SK-N-SH (cell line): ENCODE measurements at regions not wholly inside any gene's neighbourhood (a gene's known extent, or its start where the extent isn't known, plus 50 kb on each side); places are given as distances from the start of the nearest gene placed in this dataset.

Experiments
- ELF1 ChIP-seq: IDR thresholded peaks from 2 replicates; pipeline ENCODE4 v1.4.0; 2012
- EZH2phosphoT487 ChIP-seq: fragments of 200-600 bp; sonication (generic); IDR thresholded peaks from 2 replicates; pipeline ENCODE4 v1.6.1; 2017; ENCODE audit warnings: low read depth, mixed run types, mild to moderate bottlenecking, antibody characterized with exemption, moderate library complexity, borderline replicate concordance
- JUND ChIP-seq: IDR thresholded peaks from 2 replicates; pipeline ENCODE4 v1.4.0; 2012
- MXI1 ChIP-seq: IDR thresholded peaks from 2 replicates; pipeline ENCODE4 v1.6.1; 2012; ENCODE audit warnings: mild to moderate bottlenecking, low read depth, low read length, improper control_type of control experiment
- NFIC ChIP-seq: IDR thresholded peaks from 2 replicates; pipeline ENCODE4 v1.4.0; 2012; ENCODE audit warnings: borderline replicate concordance
- NRF1 ChIP-seq: IDR thresholded peaks from 2 replicates; pipeline ENCODE4 v1.6.1; 2012; ENCODE audit warnings: low read depth, mild to moderate bottlenecking, low read length
- TF ChIP-seq, protein P1 (sequence below): fragments of 150-350 bp; IDR thresholded peaks from 2 replicates; pipeline ENCODE4 v1.6.1; 2017; ENCODE audit warnings: antibody characterized with exemption, low read length, low read depth, borderline replicate concordance
- TF ChIP-seq, protein P2 (sequence below): IDR thresholded peaks from 2 replicates; pipeline ENCODE4 v1.6.1; 2012; ENCODE audit warnings: mild to moderate bottlenecking, low read depth, low read length, moderate library complexity
- TF ChIP-seq, protein P3 (sequence below): IDR thresholded peaks from 2 replicates; pipeline ENCODE4; 2012
- TF ChIP-seq, protein P4 (sequence below): IDR thresholded peaks from 2 replicates; pipeline ENCODE4 v1.4.0; 2012; ENCODE audit warnings: low read depth, borderline replicate concordance
- TF ChIP-seq, protein P5 (sequence below): fragments of 200-600 bp; sonication (generic); IDR thresholded peaks from 2 replicates; pipeline ENCODE4 v1.6.1; 2017; ENCODE audit warnings: antibody characterized with exemption, mild to moderate bottlenecking, moderate library complexity

DNA sequence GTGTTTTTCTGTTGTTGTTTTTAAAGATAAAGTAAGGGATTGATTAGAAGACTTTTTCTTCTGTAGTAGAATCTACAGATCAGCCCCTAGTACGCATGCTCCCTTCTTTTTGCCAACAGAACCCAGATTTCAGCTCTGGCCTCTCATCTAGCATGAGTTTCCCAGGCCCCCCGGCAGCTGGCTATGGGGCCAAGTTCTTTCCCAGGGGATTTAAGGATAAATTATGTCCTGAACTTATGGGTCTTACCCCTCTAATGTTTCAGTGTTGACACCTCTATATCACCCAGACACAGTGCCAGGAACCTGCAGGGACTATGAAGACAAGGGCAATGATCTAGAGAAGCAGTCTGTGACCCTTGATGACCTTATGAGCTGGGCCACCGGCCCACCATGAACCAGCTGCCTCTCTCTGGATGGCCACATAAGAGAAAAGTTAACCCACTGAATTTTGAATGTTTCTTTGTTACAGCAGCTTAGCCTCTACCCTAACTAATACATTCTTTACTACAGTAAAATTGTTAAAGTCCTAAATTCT, 150.5 kb downstream of the UNC5CL start:
- no peak for TF ChIP-seq EZH2phosphoT487
- TF ChIP-seq JUND, result no peak
- TF ChIP-seq MXI1, result no peak
- TF ChIP-seq, protein P1, sequence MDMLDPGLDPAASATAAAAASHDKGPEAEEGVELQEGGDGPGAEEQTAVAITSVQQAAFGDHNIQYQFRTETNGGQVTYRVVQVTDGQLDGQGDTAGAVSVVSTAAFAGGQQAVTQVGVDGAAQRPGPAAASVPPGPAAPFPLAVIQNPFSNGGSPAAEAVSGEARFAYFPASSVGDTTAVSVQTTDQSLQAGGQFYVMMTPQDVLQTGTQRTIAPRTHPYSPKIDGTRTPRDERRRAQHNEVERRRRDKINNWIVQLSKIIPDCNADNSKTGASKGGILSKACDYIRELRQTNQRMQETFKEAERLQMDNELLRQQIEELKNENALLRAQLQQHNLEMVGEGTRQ, result no peak
- TF ChIP-seq, protein P2, sequence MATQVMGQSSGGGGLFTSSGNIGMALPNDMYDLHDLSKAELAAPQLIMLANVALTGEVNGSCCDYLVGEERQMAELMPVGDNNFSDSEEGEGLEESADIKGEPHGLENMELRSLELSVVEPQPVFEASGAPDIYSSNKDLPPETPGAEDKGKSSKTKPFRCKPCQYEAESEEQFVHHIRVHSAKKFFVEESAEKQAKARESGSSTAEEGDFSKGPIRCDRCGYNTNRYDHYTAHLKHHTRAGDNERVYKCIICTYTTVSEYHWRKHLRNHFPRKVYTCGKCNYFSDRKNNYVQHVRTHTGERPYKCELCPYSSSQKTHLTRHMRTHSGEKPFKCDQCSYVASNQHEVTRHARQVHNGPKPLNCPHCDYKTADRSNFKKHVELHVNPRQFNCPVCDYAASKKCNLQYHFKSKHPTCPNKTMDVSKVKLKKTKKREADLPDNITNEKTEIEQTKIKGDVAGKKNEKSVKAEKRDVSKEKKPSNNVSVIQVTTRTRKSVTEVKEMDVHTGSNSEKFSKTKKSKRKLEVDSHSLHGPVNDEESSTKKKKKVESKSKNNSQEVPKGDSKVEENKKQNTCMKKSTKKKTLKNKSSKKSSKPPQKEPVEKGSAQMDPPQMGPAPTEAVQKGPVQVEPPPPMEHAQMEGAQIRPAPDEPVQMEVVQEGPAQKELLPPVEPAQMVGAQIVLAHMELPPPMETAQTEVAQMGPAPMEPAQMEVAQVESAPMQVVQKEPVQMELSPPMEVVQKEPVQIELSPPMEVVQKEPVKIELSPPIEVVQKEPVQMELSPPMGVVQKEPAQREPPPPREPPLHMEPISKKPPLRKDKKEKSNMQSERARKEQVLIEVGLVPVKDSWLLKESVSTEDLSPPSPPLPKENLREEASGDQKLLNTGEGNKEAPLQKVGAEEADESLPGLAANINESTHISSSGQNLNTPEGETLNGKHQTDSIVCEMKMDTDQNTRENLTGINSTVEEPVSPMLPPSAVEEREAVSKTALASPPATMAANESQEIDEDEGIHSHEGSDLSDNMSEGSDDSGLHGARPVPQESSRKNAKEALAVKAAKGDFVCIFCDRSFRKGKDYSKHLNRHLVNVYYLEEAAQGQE, result no peak
- TF ChIP-seq, protein P3, sequence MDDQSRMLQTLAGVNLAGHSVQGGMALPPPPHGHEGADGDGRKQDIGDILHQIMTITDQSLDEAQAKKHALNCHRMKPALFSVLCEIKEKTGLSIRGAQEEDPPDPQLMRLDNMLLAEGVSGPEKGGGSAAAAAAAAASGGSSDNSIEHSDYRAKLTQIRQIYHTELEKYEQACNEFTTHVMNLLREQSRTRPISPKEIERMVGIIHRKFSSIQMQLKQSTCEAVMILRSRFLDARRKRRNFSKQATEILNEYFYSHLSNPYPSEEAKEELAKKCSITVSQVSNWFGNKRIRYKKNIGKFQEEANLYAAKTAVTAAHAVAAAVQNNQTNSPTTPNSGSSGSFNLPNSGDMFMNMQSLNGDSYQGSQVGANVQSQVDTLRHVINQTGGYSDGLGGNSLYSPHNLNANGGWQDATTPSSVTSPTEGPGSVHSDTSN, result no peak
- TF ChIP-seq, protein P4, sequence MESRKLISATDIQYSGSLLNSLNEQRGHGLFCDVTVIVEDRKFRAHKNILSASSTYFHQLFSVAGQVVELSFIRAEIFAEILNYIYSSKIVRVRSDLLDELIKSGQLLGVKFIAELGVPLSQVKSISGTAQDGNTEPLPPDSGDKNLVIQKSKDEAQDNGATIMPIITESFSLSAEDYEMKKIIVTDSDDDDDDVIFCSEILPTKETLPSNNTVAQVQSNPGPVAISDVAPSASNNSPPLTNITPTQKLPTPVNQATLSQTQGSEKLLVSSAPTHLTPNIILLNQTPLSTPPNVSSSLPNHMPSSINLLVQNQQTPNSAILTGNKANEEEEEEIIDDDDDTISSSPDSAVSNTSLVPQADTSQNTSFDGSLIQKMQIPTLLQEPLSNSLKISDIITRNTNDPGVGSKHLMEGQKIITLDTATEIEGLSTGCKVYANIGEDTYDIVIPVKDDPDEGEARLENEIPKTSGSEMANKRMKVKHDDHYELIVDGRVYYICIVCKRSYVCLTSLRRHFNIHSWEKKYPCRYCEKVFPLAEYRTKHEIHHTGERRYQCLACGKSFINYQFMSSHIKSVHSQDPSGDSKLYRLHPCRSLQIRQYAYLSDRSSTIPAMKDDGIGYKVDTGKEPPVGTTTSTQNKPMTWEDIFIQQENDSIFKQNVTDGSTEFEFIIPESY, result no peak
- TF ChIP-seq ELF1, result no peak
- TF ChIP-seq NRF1, result no peak
- TF ChIP-seq NFIC, result no peak
- TF ChIP-seq, protein P5, sequence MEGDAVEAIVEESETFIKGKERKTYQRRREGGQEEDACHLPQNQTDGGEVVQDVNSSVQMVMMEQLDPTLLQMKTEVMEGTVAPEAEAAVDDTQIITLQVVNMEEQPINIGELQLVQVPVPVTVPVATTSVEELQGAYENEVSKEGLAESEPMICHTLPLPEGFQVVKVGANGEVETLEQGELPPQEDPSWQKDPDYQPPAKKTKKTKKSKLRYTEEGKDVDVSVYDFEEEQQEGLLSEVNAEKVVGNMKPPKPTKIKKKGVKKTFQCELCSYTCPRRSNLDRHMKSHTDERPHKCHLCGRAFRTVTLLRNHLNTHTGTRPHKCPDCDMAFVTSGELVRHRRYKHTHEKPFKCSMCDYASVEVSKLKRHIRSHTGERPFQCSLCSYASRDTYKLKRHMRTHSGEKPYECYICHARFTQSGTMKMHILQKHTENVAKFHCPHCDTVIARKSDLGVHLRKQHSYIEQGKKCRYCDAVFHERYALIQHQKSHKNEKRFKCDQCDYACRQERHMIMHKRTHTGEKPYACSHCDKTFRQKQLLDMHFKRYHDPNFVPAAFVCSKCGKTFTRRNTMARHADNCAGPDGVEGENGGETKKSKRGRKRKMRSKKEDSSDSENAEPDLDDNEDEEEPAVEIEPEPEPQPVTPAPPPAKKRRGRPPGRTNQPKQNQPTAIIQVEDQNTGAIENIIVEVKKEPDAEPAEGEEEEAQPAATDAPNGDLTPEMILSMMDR, result no peak
